ENCODE measurements at regions not wholly inside any gene's neighbourhood (a gene's known extent, or its start where the extent isn't known, plus 50 kb on each side); places are given as distances from the start of the nearest gene placed in this dataset.
"Not testable (repeated sequence)": the region's sequence is repeated elsewhere in the genome, so short reads cannot be mapped to it uniquely, and the experiment has no call there.

GRCh38 chr6:81630719-81631118 lies 121.8 kb downstream of the TENT5A start:
- FAIRE-seq: no peak

GRCh38 chr6:81625216-81625615 lies 127.3 kb downstream of the TENT5A start:
- DNase-seq (ENCODE audit: insufficient read length, low spot score) (no peak), FAIRE-seq (no peak)

More at GRCh38 chr6:81630719-81631118, 121.8 kb downstream of the TENT5A start:
- DNase-seq (ENCODE audit: insufficient read length, low spot score): no peak

- no peak for DNase-seq (ENCODE audit: insufficient read length, low spot score)
- FAIRE-seq: no peak
Observed at GRCh38 chr6:81624453-81624852, 128.0 kb downstream of the TENT5A start.

GRCh38 chr6:81623106-81623759 lies 129.2 kb downstream of the TENT5A start:
- no peak for FAIRE-seq
- no peak for DNase-seq (ENCODE audit: insufficient read length, low spot score)

GRCh38 chr6:81621816-81622395 lies 130.6 kb downstream of the TENT5A start:
- FAIRE-seq: no peak
- no peak for DNase-seq (ENCODE audit: insufficient read length, low spot score)

- FAIRE-seq (no peak), DNase-seq (ENCODE audit: insufficient read length, low spot score) (no peak)
Observed at GRCh38 chr6:81614292-81614691, 138.2 kb downstream of the TENT5A start.

GRCh38 chr6:81613606-81614005 lies 138.9 kb downstream of the TENT5A start:
- no peak for FAIRE-seq
- no peak for DNase-seq (ENCODE audit: insufficient read length, low spot score)

GRCh38 chr6:81612136-81612535 lies 140.3 kb downstream of the TENT5A start:
- DNase-seq (ENCODE audit: insufficient read length, low spot score): no peak
- no peak for FAIRE-seq

GRCh38 chr6:81609736-81610135 lies 142.7 kb downstream of the TENT5A start:
- DNase-seq (ENCODE audit: insufficient read length, low spot score): no peak
- no peak for FAIRE-seq

- DNase-seq (ENCODE audit: insufficient read length, low spot score) (no peak), FAIRE-seq (no peak)
Observed at GRCh38 chr6:81608776-81609175, 143.7 kb downstream of the TENT5A start.

- no peak for DNase-seq (ENCODE audit: insufficient read length, low spot score)
- FAIRE-seq: no peak
Observed at GRCh38 chr6:81606965-81607381, 145.5 kb downstream of the TENT5A start.

- DNase-seq (ENCODE audit: insufficient read length, low spot score): no peak
- FAIRE-seq: no peak
Observed at GRCh38 chr6:81605526-81605925, 147.0 kb downstream of the TENT5A start.

GRCh38 chr6:81601918-81602317 lies 150.6 kb downstream of the TENT5A start:
- FAIRE-seq (no peak), DNase-seq (ENCODE audit: insufficient read length, low spot score) (no peak)

GRCh38 chr6:81600488-81600887 lies 152.0 kb downstream of the TENT5A start:
- not testable (repeated sequence) for FAIRE-seq

GRCh38 chr6:81594501-81594900 lies 158.0 kb downstream of the TENT5A start:
- FAIRE-seq: no peak
- no peak for DNase-seq (ENCODE audit: insufficient read length, low spot score)

More at GRCh38 chr6:81600488-81600887, 152.0 kb downstream of the TENT5A start:
- not testable (repeated sequence) for DNase-seq (ENCODE audit: insufficient read length, low spot score)

- FAIRE-seq: no peak
- no peak for DNase-seq (ENCODE audit: insufficient read length, low spot score)
Observed at GRCh38 chr6:81590314-81590691, 162.2 kb downstream of the TENT5A start.

GRCh38 chr6:81589465-81590313 lies 162.8 kb downstream of the TENT5A start:
- DNase-seq (ENCODE audit: insufficient read length, low spot score): no peak
- no peak for FAIRE-seq

- FAIRE-seq; DNase-seq (ENCODE audit: insufficient read length, low spot score): not testable (repeated sequence)
Observed at GRCh38 chr6:81585686-81586085, 166.8 kb downstream of the TENT5A start.

- FAIRE-seq; DNase-seq (ENCODE audit: insufficient read length, low spot score): not testable (repeated sequence)
Observed at GRCh38 chr6:81584156-81584555, 168.3 kb downstream of the TENT5A start.

- DNase-seq (ENCODE audit: insufficient read length, low spot score): no peak
- FAIRE-seq: no peak
Observed at GRCh38 chr6:81575442-81575841, 177.0 kb downstream of the TENT5A start.

GRCh38 chr6:81572020-81572419 lies 180.5 kb downstream of the TENT5A start:
- FAIRE-seq (no peak), DNase-seq (ENCODE audit: insufficient read length, low spot score) (no peak)

- DNase-seq (ENCODE audit: insufficient read length, low spot score): no peak
- FAIRE-seq: no peak
Observed at GRCh38 chr6:81570681-81571080, 181.8 kb downstream of the TENT5A start.
